Endothelial cell of umbilical vein (primary cell): ENCODE measurements at regions not wholly inside any gene's neighbourhood (a gene's known extent, or its start where the extent isn't known, plus 50 kb on each side); places are given as distances from the start of the nearest gene placed in this dataset.

Experiments
- BruUV-seq: library from RNA; stranded (reverse); fragments of 400-500 nt; replicated peaks from 2 replicates; lab custom pipeline; 2021; lab: Mats Ljungman, UMichigan
- CTCF ChIA-PET: fragments of 300-600, 350-600 bp; sonication (Branson Sonifier 250); formaldehyde crosslinking; loops from one replicate; lab custom pipeline; 2021; ENCODE audit warnings: antibody characterized with exemption, inconsistent platforms; lab: Charles Lee
- POLR2A ChIA-PET: fragments of 300-600, 350-600 bp; sonication (Branson Sonifier 250); formaldehyde crosslinking; loops from one replicate; lab custom pipeline; 2021; ENCODE audit warnings: antibody characterized with exemption, inconsistent platforms; lab: Charles Lee
- DNase-seq: peaks from one replicate; pipeline ENCODE4 v3.0.0-alpha.2; 2011; ENCODE audit warnings: low read depth, low spot score
- FAIRE-seq: peaks from 2 replicates; lab custom pipeline; 2011; peaks lifted over from hg19 to GRCh38; lab: Jason Lieb, UNC
- H2AFZ ChIP-seq: 2 replicates; pipeline ENCODE4 v1.6.0; 2012; ENCODE audit warnings: low read depth, low read length, control low read depth, inconsistent platforms
- H3K27ac ChIP-seq: 2 replicates; pipeline ENCODE4 v1.5.1; 2011; ENCODE audit warnings: low read depth, mild to moderate bottlenecking, control low read depth, low read length, moderate library complexity; ENCODE audit not compliant: insufficient read depth
- H3K27me3 ChIP-seq, 2 experiments: 2 replicates each; pipeline versions ENCODE4 v1.6.0 to v1.6.1; 2011; ENCODE audit warnings: low read length in 2 of 2, mixed read lengths in 1 of 2; ENCODE audit not compliant: control insufficient read depth in 2 of 2, insufficient read depth in 2 of 2
- H3K36me3 ChIP-seq, 2 experiments: 2 replicates in 1 of 2; 3 replicates in 1 of 2; pipeline ENCODE4 v1.5.1; 2011; ENCODE audit warnings: low read length in 2 of 2, mild to moderate bottlenecking in 1 of 2, moderate library complexity in 1 of 2; ENCODE audit not compliant: control insufficient read depth in 2 of 2, insufficient read depth in 2 of 2; ENCODE audit errors: extremely low read depth in 1 of 2
- H3K4me1 ChIP-seq: 3 replicates; pipeline ENCODE4 v1.5.1; 2011; ENCODE audit warnings: mild to moderate bottlenecking, low read length; ENCODE audit not compliant: control insufficient read depth, insufficient read depth; ENCODE audit errors: extremely low read depth
- H3K4me2 ChIP-seq: 2 replicates; pipeline ENCODE4 v1.6.1; 2011; ENCODE audit warnings: low read length, control low read depth, mixed read lengths; ENCODE audit not compliant: insufficient read depth
- H3K4me3 ChIP-seq, 3 experiments: fragments of 200-600 bp in 1 of 3; sonication (generic), shearing (Covaris generic) in 1 of 3; replicated peaks in 1 of 3; 2 replicates each; pipeline ENCODE4 v1.5.1; 2011 to 2016; ENCODE audit warnings: control low read depth in 3 of 3, low read length in 3 of 3, mild to moderate bottlenecking in 2 of 3, inconsistent platforms in 1 of 3, low read depth in 1 of 3, moderate library complexity in 1 of 3; ENCODE audit not compliant: insufficient read depth in 1 of 3
- H3K79me2 ChIP-seq: 2 replicates; pipeline ENCODE4 v1.6.0; 2012; ENCODE audit warnings: low read length, inconsistent platforms; ENCODE audit not compliant: control insufficient read depth, insufficient read depth
- H3K9ac ChIP-seq: replicated peaks from 2 replicates; pipeline ENCODE3; 2011; ENCODE audit warnings: low read length, control low read depth; ENCODE audit not compliant: insufficient read depth; ENCODE audit errors: extremely low read depth
- H3K9me1 ChIP-seq: replicated peaks from 3 replicates; pipeline ENCODE4 v1.6.0; 2011; ENCODE audit warnings: mild to moderate bottlenecking, low read length; ENCODE audit not compliant: control insufficient read depth, insufficient read depth; ENCODE audit errors: extremely low read depth
- H3K9me3 ChIP-seq: replicated peaks from 2 replicates; pipeline ENCODE4 v1.5.1; 2012; ENCODE audit warnings: low read length, inconsistent platforms; ENCODE audit not compliant: control insufficient read depth, insufficient read depth
- H4K20me1 ChIP-seq: replicated peaks from 2 replicates; pipeline ENCODE3; 2011; ENCODE audit warnings: mild to moderate bottlenecking, low read length; ENCODE audit not compliant: control insufficient read depth, insufficient read depth; ENCODE audit errors: extremely low read depth
- EZH2 ChIP-seq: IDR thresholded peaks from 2 replicates; pipeline ENCODE4 v1.6.1; 2012; ENCODE audit warnings: borderline replicate concordance, low read depth, mild to moderate bottlenecking, moderate library complexity, low read length, inconsistent platforms; ENCODE audit not compliant: severe bottlenecking
- FOS ChIP-seq: IDR thresholded peaks from 2 replicates; pipeline ENCODE4 v1.6.1; 2011; ENCODE audit warnings: mild to moderate bottlenecking, low read length, moderate library complexity, borderline replicate concordance; ENCODE audit not compliant: insufficient read depth
- GATA2 ChIP-seq: IDR thresholded peaks from 2 replicates; pipeline ENCODE4 v1.7.0; 2011; ENCODE audit warnings: low read depth, mild to moderate bottlenecking, moderate library complexity, mixed read lengths, low read length; ENCODE audit not compliant: insufficient read length, insufficient read depth
- MYC ChIP-seq: IDR thresholded peaks from one replicate; pipeline ENCODE4 v1.6.1; 2011; ENCODE audit warnings: mild to moderate bottlenecking, low read depth, low read length
- POLR2A ChIP-seq: IDR thresholded peaks from 2 replicates; pipeline ENCODE4 v1.6.1; 2012; ENCODE audit warnings: low read depth, mild to moderate bottlenecking, control low read depth, low read length
- POLR2AphosphoS5 ChIP-seq: IDR thresholded peaks from 2 replicates; pipeline ENCODE4 v1.6.1; 2012; ENCODE audit warnings: low read depth, mild to moderate bottlenecking, control low read depth, low read length, moderate library complexity; ENCODE audit not compliant: insufficient read depth
- dilution Hi-C: fragments of 300-500 bp; cut with MboI; formaldehyde crosslinking; loops from one replicate; pipeline ENCODE4 v1.15.0; 2019; ENCODE audit warnings: low sequenced_read_pairs; ENCODE audit not compliant: extremely low pct_ligation_motif_present
- intact Hi-C: fragments of 100-400 bp; cut with micrococcal nuclease; formaldehyde crosslinking; loops from one replicate; pipeline ENCODE4 v1.10.0; 2022
- TF ChIP-seq, protein P1 (sequence below), 2 donors: IDR thresholded peaks; 1 replicate in 1 of 2; 2 replicates in 1 of 2; pipeline ENCODE4 v1.5.1; 2011; ENCODE audit warnings: low read length in 2 of 2, mild to moderate bottlenecking in 2 of 2, moderate library complexity in 2 of 2, control low read depth in 1 of 2, inconsistent platforms in 1 of 2, low read depth in 1 of 2; ENCODE audit not compliant: insufficient read depth in 1 of 2; ENCODE audit errors: extremely low read depth in 1 of 2

- no peaks in the 10 kb centered on the region for H3K36me3 ChIP-seq
- H2AFZ ChIP-seq, result no peak overlapping the region
- no peaks in the 10 kb centered on the region for H4K20me1 ChIP-seq
- no TSS peak for BruUV-seq
- TF ChIP-seq POLR2AphosphoS5, result no peak
- no peak overlapping the region for H3K27ac ChIP-seq
- intact Hi-C loops (no loop called here), dilution Hi-C loops (no loop called here)
- H3K9me3 ChIP-seq, result no peaks in the 10 kb centered on the region
- H3K79me2 ChIP-seq, result no peaks in the 10 kb centered on the region
- no peak overlapping the region for H3K4me2 ChIP-seq
- ChIA-PET POLR2A (no interaction called here), CTCF (no interaction called here)
- H3K4me1 ChIP-seq, result no peaks in the 10 kb centered on the region
- H3K9me1 ChIP-seq, result no peaks in the 10 kb centered on the region
- no peaks in the 10 kb centered on the region for H3K27me3 ChIP-seq
- no peak overlapping the region for H3K4me3 ChIP-seq
- no peak for DNase-seq
- no peak overlapping the region for H3K9ac ChIP-seq
- no peak for FAIRE-seq
These were observed 165.9 kb downstream of the KIT start for GRCh38 chr4:54823616-54824015.

DNA sequence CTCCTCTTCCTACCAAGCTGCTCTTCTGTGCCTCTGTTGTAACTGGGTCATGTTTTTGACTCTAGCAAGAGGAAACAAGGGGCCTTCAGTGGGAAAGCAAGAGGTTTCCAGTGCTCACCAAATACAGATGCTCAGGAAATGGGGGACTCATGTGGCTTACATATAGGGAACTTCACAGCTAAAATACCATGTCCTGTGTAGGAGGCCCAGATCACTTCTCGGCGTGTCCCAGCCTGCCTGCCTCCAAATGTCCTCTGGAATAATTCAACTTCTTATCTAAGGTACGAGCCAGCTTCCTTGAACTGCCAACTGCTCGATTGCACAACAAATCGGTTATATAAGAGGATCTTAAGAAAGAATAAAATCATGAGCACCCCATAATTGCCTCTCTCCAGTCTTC, 161.3 kb downstream of the KIT start:
- intact Hi-C loops, result no loop called here
- no peak for FAIRE-seq
- H2AFZ ChIP-seq, result no peak overlapping the region
- POLR2A ChIA-PET, result no interaction called here
- H4K20me1 ChIP-seq, result no peaks in the 10 kb centered on the region
- H3K9ac ChIP-seq, result no peak overlapping the region
- no peak overlapping the region for H3K4me2 ChIP-seq
- BruUV-seq, result no TSS peak
- no peak overlapping the region for H3K27ac ChIP-seq
- no peaks in the 10 kb centered on the region for H3K36me3 ChIP-seq
- CTCF ChIA-PET, result no interaction called here
- DNase-seq, result no peak
- no peaks in the 10 kb centered on the region for H3K27me3 ChIP-seq
- H3K9me1 ChIP-seq, result no peaks in the 10 kb centered on the region
- H3K9me3 ChIP-seq, result no peaks in the 10 kb centered on the region
- no peaks in the 10 kb centered on the region for H3K79me2 ChIP-seq
- no peaks in the 10 kb centered on the region for H3K4me1 ChIP-seq
- dilution Hi-C loops, result no loop called here
- no peak for TF ChIP-seq FOS
- no peak for TF ChIP-seq POLR2A
- TF ChIP-seq EZH2, result no peak
- no peak for TF ChIP-seq GATA2
- TF ChIP-seq, protein P1, sequence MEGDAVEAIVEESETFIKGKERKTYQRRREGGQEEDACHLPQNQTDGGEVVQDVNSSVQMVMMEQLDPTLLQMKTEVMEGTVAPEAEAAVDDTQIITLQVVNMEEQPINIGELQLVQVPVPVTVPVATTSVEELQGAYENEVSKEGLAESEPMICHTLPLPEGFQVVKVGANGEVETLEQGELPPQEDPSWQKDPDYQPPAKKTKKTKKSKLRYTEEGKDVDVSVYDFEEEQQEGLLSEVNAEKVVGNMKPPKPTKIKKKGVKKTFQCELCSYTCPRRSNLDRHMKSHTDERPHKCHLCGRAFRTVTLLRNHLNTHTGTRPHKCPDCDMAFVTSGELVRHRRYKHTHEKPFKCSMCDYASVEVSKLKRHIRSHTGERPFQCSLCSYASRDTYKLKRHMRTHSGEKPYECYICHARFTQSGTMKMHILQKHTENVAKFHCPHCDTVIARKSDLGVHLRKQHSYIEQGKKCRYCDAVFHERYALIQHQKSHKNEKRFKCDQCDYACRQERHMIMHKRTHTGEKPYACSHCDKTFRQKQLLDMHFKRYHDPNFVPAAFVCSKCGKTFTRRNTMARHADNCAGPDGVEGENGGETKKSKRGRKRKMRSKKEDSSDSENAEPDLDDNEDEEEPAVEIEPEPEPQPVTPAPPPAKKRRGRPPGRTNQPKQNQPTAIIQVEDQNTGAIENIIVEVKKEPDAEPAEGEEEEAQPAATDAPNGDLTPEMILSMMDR (IDR thresholded peaks at IDR 0.05; ENCODE audit: extremely low read depth in 1 of 2, insufficient read depth in 1 of 2, low read depth in 1 of 2, low read length in 2 of 2), result no peak
- no peak for TF ChIP-seq MYC
- no peak for TF ChIP-seq POLR2AphosphoS5
- no peak overlapping the region for H3K4me3 ChIP-seq
